ENCODE measurements at regions not wholly inside any gene's neighbourhood (a gene's known extent, or its start where the extent isn't known, plus 50 kb on each side); places are given as distances from the start of the nearest gene placed in this dataset.

DNA sequence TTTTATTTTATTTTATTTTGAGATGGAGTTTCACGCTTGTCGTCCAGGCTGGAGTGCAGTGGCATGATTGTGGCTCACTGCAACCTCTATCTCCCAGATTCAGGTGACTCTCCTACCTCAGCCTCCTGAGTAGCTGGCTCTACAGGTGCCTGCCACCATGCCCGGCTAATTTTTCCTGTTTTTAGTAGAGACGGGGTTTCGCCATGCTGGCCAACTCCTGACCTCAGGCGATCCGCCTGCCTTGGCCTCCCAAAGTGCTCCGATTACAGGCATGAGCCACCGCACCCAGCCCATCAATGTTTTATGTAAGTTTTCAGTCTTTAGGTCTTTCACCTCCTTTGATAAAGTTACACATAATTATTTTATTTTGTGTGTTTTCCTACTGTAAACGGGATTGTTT, 154.6 kb downstream of the COPRS start:
- TF ChIP-seq, protein P1, sequence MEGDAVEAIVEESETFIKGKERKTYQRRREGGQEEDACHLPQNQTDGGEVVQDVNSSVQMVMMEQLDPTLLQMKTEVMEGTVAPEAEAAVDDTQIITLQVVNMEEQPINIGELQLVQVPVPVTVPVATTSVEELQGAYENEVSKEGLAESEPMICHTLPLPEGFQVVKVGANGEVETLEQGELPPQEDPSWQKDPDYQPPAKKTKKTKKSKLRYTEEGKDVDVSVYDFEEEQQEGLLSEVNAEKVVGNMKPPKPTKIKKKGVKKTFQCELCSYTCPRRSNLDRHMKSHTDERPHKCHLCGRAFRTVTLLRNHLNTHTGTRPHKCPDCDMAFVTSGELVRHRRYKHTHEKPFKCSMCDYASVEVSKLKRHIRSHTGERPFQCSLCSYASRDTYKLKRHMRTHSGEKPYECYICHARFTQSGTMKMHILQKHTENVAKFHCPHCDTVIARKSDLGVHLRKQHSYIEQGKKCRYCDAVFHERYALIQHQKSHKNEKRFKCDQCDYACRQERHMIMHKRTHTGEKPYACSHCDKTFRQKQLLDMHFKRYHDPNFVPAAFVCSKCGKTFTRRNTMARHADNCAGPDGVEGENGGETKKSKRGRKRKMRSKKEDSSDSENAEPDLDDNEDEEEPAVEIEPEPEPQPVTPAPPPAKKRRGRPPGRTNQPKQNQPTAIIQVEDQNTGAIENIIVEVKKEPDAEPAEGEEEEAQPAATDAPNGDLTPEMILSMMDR (IDR thresholded peaks at IDR 0.05) = no peak
- no peak overlapping the region for H3K9ac ChIP-seq
- H3K27me3 ChIP-seq (ENCODE audit: control insufficient read depth, insufficient read depth, low read length) = no peaks in the 10 kb centered on the region
- H3K4me2 ChIP-seq (ENCODE audit: low read length) = no peak overlapping the region
- H3K4me3 ChIP-seq (ENCODE audit: low read depth, low read length) = no peak overlapping the region
- H3K27ac ChIP-seq = no peak overlapping the region
- no peaks in the 10 kb centered on the region for H3K4me1 ChIP-seq
- H3K36me3 ChIP-seq (ENCODE audit: control insufficient read depth, insufficient read depth, low read length) = no peaks in the 10 kb centered on the region
- H3K9me3 ChIP-seq (ENCODE audit: control insufficient read depth, low read length) = no peaks in the 10 kb centered on the region
- no peak overlapping the region for H2AFZ ChIP-seq
- H3K79me2 ChIP-seq = no peaks in the 10 kb centered on the region

- Histone ChIP-seq H3K27me3 (ENCODE audit: control insufficient read depth, insufficient read depth, low read length) (no peaks in the 10 kb centered on the region), H3K4me2 (ENCODE audit: low read length) (no peak overlapping the region), H3K36me3 (ENCODE audit: control insufficient read depth, insufficient read depth, low read length) (no peaks in the 10 kb centered on the region), H3K4me1 (no peaks in the 10 kb centered on the region), H2AFZ (no peak overlapping the region), H3K9ac (no peak overlapping the region), H3K79me2 (no peaks in the 10 kb centered on the region), H3K9me3 (ENCODE audit: control insufficient read depth, low read length) (no peaks in the 10 kb centered on the region), H3K27ac (no peak overlapping the region), H3K4me3 (ENCODE audit: low read depth, low read length) (no peak overlapping the region)
- TF ChIP-seq, protein P1 (IDR thresholded peaks at IDR 0.05) = no peak
Measured at GRCh38 chr17:31702041-31702440, 157.0 kb downstream of the COPRS start.

- Histone ChIP-seq H3K36me3 (ENCODE audit: control insufficient read depth, insufficient read depth, low read length) (no peaks in the 10 kb centered on the region), H3K9ac (no peak overlapping the region), H3K4me3 (ENCODE audit: low read depth, low read length) (no peak overlapping the region), H3K9me3 (ENCODE audit: control insufficient read depth, low read length) (no peaks in the 10 kb centered on the region), H3K4me2 (ENCODE audit: low read length) (no peak overlapping the region), H3K27me3 (ENCODE audit: control insufficient read depth, insufficient read depth, low read length) (no peaks in the 10 kb centered on the region), H3K27ac (no peak overlapping the region), H2AFZ (no peak overlapping the region), H3K79me2 (no peaks in the 10 kb centered on the region), H3K4me1 (no peaks in the 10 kb centered on the region)
- TF ChIP-seq, protein P1 (IDR thresholded peaks at IDR 0.05) = no peak
Measured at GRCh38 chr17:31700973-31701372, 158.1 kb downstream of the COPRS start.

- Histone ChIP-seq H3K9me3 (ENCODE audit: control insufficient read depth, low read length) (no peaks in the 10 kb centered on the region), H3K36me3 (ENCODE audit: control insufficient read depth, insufficient read depth, low read length) (no peaks in the 10 kb centered on the region), H3K27me3 (ENCODE audit: control insufficient read depth, insufficient read depth, low read length) (no peaks in the 10 kb centered on the region), H2AFZ (no peak overlapping the region), H3K4me3 (ENCODE audit: low read depth, low read length) (no peak overlapping the region), H3K27ac (no peak overlapping the region), H3K9ac (no peak overlapping the region), H3K4me2 (ENCODE audit: low read length) (no peak overlapping the region), H3K4me1 (no peaks in the 10 kb centered on the region), H3K79me2 (no peaks in the 10 kb centered on the region)
- TF ChIP-seq, protein P1 (IDR thresholded peaks at IDR 0.05) = no peak
Measured at GRCh38 chr17:31699886-31700285, 159.2 kb downstream of the COPRS start.

DNA sequence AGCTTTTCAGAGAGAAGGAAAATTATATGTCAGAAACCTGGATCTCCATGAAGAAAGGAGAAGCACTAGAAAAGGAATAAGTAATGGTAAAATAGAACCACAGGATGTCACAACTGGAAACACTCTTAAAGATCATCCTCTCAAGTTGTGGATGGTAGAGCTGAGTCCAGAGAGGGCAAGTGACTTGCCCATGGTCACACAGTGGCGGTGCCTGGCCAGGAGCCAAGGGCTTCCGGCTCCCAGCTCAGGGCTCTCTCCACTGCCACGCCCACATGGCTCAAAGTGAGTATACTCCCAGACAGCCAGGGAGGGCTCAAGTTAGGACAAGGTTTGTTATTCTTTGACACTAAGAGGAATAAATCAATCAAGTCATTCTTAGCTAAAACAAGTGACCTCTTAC, 159.8 kb downstream of the COPRS start:
- no peaks in the 10 kb centered on the region for H3K27me3 ChIP-seq (ENCODE audit: control insufficient read depth, insufficient read depth, low read length)
- H3K27ac ChIP-seq = no peak overlapping the region
- H3K4me3 ChIP-seq (ENCODE audit: low read depth, low read length) = no peak overlapping the region
- no peaks in the 10 kb centered on the region for H3K9me3 ChIP-seq (ENCODE audit: control insufficient read depth, low read length)
- no peak overlapping the region for H3K4me2 ChIP-seq (ENCODE audit: low read length)
- no peak overlapping the region for H2AFZ ChIP-seq
- TF ChIP-seq, protein P1 (IDR thresholded peaks at IDR 0.05) = no peak
- no peaks in the 10 kb centered on the region for H3K79me2 ChIP-seq
- no peaks in the 10 kb centered on the region for H3K36me3 ChIP-seq (ENCODE audit: control insufficient read depth, insufficient read depth, low read length)
- H3K4me1 ChIP-seq = no peaks in the 10 kb centered on the region
- no peak overlapping the region for H3K9ac ChIP-seq

Data from parathyroid adenoma (tissue), 2 donors.